GM10248 (cell line): ENCODE measurements at regions not wholly inside any gene's neighbourhood (a gene's known extent, or its start where the extent isn't known, plus 50 kb on each side); places are given as distances from the start of the nearest gene placed in this dataset.

Experiments
- CTCF ChIA-PET: fragments of 300-600 bp; sonication (Branson Sonifier 250); formaldehyde crosslinking; extraction: SDS; loops from one replicate; lab custom pipeline; 2021; ENCODE audit warnings: antibody characterized with exemption; lab: Yijun Ruan, JAX
- POLR2A ChIA-PET: fragments of 350-650 bp; sonication (Branson Sonifier 250); formaldehyde crosslinking; extraction: SDS; loops from one replicate; lab custom pipeline; 2020; ENCODE audit warnings: antibody characterized with exemption; lab: Yijun Ruan, JAX
- DNase-seq: peaks from one replicate; pipeline ENCODE4 v3.0.0; 2012; ENCODE audit errors: extremely low spot score
- CTCF ChIP-seq: IDR thresholded peaks from 2 replicates; pipeline ENCODE4 v1.5.1; 2012; ENCODE audit warnings: mild to moderate bottlenecking, low read depth; ENCODE audit errors: extremely low read depth, missing control alignments, control extremely low read depth

GRCh38 chr14:71187633-71188356 is 280.5 kb downstream of the PCNX1 start:
- no peak for DNase-seq
- ChIA-PET POLR2A (no interaction called here), CTCF (interaction anchor here (0.7 to 1.8 kb wide), 2 partner anchors 10 to 45 kb away, joined by 3 to 4 read pairs; no protein-coding TSS in a partner anchor)
- TF ChIP-seq CTCF: no peak

GRCh38 chr14:71190770-71191374 is 283.6 kb downstream of the PCNX1 start:
- no peak for DNase-seq

GRCh38 chr14:71193663-71194062 is 286.4 kb downstream of the PCNX1 start:
- ChIA-PET CTCF (no interaction called here), POLR2A (no interaction called here)
- DNase-seq: no peak
- no peak for TF ChIP-seq CTCF

More at GRCh38 chr14:71190770-71191374, 283.6 kb downstream of the PCNX1 start:
- ChIA-PET POLR2A (no interaction called here), CTCF (interaction anchor here (1.3 kb wide), 1 partner anchor 28 kb away, joined by 3 read pairs; no protein-coding TSS in a partner anchor)
- no peak for TF ChIP-seq CTCF

GRCh38 chr14:71194251-71194650 is 287.0 kb downstream of the PCNX1 start:
- ChIA-PET POLR2A (no interaction called here), CTCF (no interaction called here)

GRCh38 chr14:71196921-71197320 is 289.7 kb downstream of the PCNX1 start:
- CTCF ChIA-PET: interaction anchor here (1.0 to 1.8 kb wide), 2 partner anchors 24 to 556 kb away, joined by 3 to 4 read pairs; no protein-coding TSS in a partner anchor
- no peak for TF ChIP-seq CTCF
- DNase-seq: no peak
- POLR2A ChIA-PET: no interaction called here

More at GRCh38 chr14:71194251-71194650, 287.0 kb downstream of the PCNX1 start:
- DNase-seq: no peak
- TF ChIP-seq CTCF: no peak

- ChIA-PET POLR2A (no interaction called here), CTCF (interaction anchor here (1.3 to 1.8 kb wide), 2 partner anchors 10 to 25 kb away, joined by 4 read pairs; no protein-coding TSS in a partner anchor)
- no peak for TF ChIP-seq CTCF
- no peak for DNase-seq
Measured at GRCh38 chr14:71198687-71199086, 291.4 kb downstream of the PCNX1 start.
